ENCODE measurements at regions not wholly inside any gene's neighbourhood (a gene's known extent, or its start where the extent isn't known, plus 50 kb on each side); places are given as distances from the start of the nearest gene placed in this dataset.

DNA sequence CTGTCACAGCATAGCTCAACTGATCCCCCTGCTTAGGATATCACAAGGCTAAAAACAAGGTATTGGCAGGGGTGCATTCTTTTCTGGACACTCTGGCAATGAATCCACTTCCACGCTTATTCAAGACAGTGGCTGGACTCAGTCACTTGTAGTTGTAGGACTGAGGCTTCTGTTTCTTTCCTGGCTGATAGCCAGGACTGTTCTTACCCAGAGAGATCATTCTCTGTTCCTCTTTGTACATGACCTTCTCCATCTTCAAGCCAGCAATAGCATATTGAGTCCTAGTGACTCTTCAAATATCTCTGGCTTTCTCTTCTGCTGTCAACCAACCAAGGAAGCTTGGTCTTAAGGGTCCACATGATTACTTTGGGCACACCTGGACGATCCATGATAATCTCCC is 241.3 kb downstream of the RBM43 start:
- DNase-seq, result no peak
- Histone ChIP-seq H3K36me3 (replicated peaks; ENCODE audit: control insufficient read depth, insufficient read depth, low read length) (no peaks in the 10 kb centered on the region), H3K27me3 (ENCODE audit: control insufficient read depth, insufficient read depth, low read length) (no peaks in the 10 kb centered on the region), H3K4me3 (ENCODE audit: insufficient read depth, low read depth, low read length) (no peak overlapping the region)

DNA sequence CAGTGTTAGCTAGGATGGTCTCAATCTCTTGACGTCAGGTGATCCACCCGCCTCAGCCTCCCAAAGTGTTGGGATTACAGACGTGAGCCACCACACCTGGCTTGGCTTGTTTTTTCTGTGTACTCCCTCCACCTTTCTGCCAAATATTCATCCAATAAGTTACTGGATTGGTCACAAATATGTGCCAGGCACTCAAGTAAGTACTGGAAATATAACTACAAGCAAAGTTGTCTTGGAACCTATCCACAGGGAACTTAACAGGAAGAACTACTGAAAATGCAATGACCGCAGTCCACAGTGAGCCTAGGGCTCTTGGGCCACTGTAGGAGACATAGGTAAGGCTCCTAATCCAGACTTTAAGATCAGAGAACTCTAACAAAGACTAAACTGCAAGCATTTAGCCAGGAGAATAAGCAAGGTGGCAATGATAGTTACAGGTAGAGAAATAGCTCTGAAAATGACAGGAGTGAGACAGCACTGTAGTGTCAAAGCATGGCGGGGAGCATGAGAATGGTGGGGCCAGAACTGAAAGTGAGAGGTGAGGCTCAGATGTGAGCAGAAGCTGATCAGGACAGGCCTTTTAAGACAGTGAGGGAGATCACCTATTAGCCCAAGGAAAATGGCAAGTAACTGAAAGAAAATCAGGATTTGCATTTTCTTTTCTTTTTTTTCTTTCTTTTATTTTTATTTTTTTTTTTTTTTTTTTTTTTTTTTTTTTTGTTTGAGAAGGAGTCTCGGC is 252.1 kb downstream of the RBM43 start:
- H3K4me3 ChIP-seq (ENCODE audit: insufficient read depth, low read depth, low read length), result no peak overlapping the region

DNA sequence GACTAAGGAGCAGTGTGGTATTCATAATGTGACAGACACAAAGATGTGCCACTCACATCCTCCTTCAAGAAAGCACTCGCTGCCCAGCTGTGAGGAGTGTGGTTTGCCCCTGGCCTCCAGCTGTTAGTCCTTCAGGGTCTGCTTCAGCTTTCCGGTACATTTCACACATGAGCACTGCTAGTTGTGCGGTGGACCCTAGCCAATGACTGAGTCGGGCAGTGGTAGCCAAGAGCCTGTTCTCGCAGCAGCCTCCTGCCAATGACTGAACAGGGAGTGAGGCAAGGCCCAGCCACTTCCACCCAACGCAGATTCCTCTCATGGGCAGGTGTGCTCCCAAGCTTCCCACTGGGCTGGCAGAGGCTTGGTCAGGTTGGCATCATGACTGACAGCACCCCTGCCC is 254.3 kb downstream of the RBM43 start:
- no peak for DNase-seq
- Histone ChIP-seq H3K36me3 (replicated peaks; ENCODE audit: control insufficient read depth, insufficient read depth, low read length) (no peaks in the 10 kb centered on the region), H3K4me3 (ENCODE audit: insufficient read depth, low read depth, low read length) (no peak overlapping the region), H3K27me3 (ENCODE audit: control insufficient read depth, insufficient read depth, low read length) (no peaks in the 10 kb centered on the region)

More for the DNA sequence above, 252.1 kb downstream of the RBM43 start:
- no peak for DNase-seq
- H3K27me3 ChIP-seq (ENCODE audit: control insufficient read depth, insufficient read depth, low read length), result no peaks in the 10 kb centered on the region
- H3K36me3 ChIP-seq (replicated peaks; ENCODE audit: control insufficient read depth, insufficient read depth, low read length), result no peaks in the 10 kb centered on the region

DNA sequence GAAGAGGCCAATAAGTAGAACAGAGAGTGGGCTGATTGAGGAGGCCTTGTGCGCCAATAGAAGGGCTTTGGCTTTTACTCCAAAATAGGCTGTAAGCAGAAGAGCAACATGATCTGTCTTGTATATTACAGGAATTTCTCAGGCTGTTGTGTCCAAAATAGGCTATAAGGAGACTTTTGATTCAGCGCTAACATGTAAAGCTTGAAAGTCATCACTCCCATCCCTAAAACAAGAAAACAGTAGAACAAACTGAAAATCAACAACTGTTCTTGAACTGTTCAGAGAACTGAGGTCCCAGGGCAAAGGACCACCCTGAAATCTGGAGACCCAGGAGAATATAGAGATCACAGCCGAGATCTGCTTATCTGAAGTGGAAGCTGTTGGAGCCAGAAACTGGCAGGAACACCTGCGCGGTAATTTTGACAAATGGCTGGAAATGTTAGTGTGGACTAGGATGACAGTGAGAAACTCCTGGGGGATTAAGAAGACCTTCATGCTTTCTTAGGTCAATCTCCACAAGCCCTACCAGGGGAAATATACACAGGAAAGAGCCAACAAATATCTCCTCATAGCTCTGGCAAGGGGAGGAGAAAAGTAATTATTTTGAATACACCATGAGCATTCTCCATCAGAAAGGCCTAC is 258.6 kb downstream of the RBM43 start:
- Histone ChIP-seq H3K36me3 (replicated peaks; ENCODE audit: control insufficient read depth, insufficient read depth, low read length) (no peaks in the 10 kb centered on the region), H3K27me3 (ENCODE audit: control insufficient read depth, insufficient read depth, low read length) (no peaks in the 10 kb centered on the region), H3K4me3 (ENCODE audit: insufficient read depth, low read depth, low read length) (no peak overlapping the region)
- no peak for DNase-seq

DNA sequence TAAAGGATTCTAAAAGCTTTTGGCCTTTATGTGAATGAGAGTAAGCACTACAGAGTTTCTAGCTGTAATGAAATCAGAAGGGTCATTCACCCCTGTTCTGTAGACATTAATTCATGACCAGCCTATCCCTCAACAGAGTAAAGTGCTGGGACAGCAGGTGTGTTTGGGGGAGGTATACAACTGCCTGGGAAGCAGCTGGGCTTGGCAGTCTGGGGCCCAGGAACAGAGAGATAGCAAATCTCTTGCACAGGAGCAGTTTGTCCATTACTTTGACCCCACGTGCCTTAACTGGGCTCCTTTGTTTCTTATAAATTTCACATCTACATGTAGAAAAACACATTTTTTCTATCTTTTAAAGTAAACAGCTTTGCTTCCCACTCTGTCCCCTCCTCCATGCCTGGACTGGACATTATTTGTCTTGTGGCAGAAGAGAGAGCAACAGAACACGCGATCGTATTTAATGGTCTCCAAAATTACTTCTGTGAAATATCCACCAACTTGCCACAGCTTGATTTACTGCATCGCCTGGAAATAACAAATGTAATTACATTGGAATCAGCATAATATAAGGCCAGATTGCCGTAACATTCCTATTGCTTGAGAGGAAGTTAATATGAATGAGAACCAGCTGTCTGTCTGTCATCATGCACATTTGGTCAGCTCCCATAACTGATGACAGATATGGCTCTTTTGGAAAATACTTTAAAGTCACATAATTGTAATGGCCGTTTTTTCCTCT is 263.8 kb downstream of the RBM43 start:
- no peak overlapping the region for H3K4me3 ChIP-seq (ENCODE audit: insufficient read depth, low read depth, low read length)
- H3K27me3 ChIP-seq (ENCODE audit: control insufficient read depth, insufficient read depth, low read length), result no peaks in the 10 kb centered on the region
- DNase-seq, result no peak
- H3K36me3 ChIP-seq (replicated peaks; ENCODE audit: control insufficient read depth, insufficient read depth, low read length), result no peaks in the 10 kb centered on the region

DNA sequence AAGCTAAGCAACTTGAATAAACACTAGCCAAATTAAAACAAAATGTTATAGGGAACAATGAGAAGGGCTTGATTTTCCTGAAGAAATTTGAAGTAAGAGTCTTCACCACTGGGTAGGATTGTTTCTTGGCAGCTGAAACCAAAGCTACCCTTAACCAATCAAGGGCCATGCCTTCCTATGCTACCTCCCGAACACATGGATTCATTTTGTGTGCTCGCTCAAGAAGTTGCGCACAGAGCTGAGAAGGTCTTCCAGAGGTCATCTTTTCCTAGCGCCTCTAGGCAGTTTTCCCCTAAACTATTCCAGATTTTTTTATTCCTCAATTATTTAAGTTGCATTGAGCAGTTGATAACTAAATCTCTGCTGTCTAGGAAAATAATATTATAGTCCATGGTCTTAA is 264.6 kb downstream of the RBM43 start:
- DNase-seq, result no peak
- Histone ChIP-seq H3K4me3 (ENCODE audit: insufficient read depth, low read depth, low read length) (no peak overlapping the region), H3K27me3 (ENCODE audit: control insufficient read depth, insufficient read depth, low read length) (no peaks in the 10 kb centered on the region)

DNA sequence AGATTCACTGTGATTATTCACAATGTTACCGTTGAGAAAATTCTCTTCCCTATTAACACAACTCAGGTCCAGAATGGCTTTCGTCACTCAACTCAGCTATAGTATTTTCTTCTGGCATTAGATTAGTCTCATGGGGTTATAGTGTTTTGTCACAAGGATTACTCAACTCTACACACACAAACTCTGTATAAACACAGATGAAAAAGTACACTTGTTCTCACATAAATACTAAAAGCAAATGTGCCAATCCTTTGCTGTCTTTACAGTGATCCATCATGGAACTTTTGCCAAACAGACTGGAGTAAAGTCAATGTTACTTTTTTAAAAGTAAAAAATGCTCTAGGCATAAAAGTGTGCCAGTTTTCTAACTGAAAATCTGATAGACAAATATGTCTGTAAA is 267.6 kb downstream of the RBM43 start:
- H3K27me3 ChIP-seq (ENCODE audit: control insufficient read depth, insufficient read depth, low read length), result no peaks in the 10 kb centered on the region
- H3K36me3 ChIP-seq (replicated peaks; ENCODE audit: control insufficient read depth, insufficient read depth, low read length), result no peaks in the 10 kb centered on the region
- H3K4me3 ChIP-seq (ENCODE audit: insufficient read depth, low read depth, low read length), result no peak overlapping the region
- no peak for DNase-seq

More for the DNA sequence above, 264.6 kb downstream of the RBM43 start:
- H3K36me3 ChIP-seq (replicated peaks; ENCODE audit: control insufficient read depth, insufficient read depth, low read length), result no peaks in the 10 kb centered on the region

DNA sequence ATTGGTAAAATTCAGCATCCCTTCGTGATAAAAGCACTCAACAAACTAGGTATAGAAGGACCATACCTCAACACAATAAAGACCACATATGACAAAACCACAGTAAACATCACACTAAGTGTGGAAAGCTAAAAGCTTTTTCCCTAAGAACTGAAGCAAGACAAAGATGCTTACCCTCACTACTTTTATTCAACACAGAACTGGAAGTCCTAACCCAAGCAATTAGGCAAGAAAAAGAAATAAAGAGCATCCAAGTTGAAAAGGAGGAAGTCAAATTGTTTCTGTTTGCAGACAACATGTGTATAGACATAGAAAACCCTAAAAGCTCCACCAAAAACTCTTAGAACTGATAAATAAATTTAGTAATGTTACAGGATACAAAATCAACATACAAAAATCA is 271.7 kb downstream of the RBM43 start:
- Histone ChIP-seq H3K27me3 (ENCODE audit: control insufficient read depth, insufficient read depth, low read length) (no peaks in the 10 kb centered on the region), H3K4me3 (ENCODE audit: insufficient read depth, low read depth, low read length) (no peak overlapping the region), H3K36me3 (replicated peaks; ENCODE audit: control insufficient read depth, insufficient read depth, low read length) (no peaks in the 10 kb centered on the region)
- DNase-seq, result no peak

DNA sequence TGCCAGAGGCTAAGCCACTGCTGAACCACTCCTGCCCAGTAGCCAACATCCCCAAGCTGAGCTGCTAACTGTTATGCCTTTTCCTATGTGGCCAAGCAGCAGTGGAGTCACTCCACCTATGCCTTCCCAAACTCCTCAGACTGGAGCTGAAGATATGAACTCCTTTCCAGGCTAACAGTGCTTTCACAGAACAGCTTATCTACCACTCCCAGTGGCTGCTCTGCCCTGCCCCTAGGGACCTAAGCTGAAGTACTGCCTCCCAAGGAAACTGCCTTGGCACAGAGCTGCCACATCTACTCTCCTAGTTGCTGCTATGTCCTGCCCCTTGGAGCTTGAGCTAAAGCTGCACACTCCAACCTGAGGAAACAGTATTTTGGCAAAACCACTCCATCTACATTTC is 275.9 kb downstream of the RBM43 start:
- DNase-seq, result no peak
- Histone ChIP-seq H3K4me3 (ENCODE audit: insufficient read depth, low read depth, low read length) (no peak overlapping the region), H3K27me3 (ENCODE audit: control insufficient read depth, insufficient read depth, low read length) (no peaks in the 10 kb centered on the region), H3K36me3 (replicated peaks; ENCODE audit: control insufficient read depth, insufficient read depth, low read length) (no peaks in the 10 kb centered on the region)

DNA sequence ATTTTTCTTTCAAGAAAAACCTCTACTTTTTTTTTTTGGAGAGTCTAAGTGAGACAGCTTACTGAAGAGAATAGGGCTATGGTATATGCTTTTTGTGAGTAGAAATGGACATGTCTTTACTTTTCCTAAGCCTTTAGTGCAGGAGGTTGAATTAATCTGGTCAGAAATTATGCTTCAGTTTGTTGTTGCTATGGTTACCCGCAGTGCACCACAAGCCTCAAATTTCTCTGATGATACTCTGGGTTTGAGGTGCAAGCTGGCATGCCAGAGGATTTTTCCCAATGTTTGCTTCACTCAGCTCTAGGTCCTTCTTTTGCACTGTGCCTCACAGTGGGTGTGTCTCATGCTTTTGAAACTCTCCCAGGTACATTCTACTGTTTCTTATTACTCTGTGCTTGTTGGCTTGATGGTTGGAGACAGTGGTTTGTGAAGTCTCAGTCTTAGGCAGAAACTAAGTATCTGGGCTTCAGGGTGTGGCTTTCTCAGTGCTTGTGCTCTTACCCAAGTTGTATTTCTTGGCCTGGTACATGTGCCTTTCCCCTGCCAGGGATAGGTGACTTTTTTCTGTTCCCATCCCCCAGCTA is 278.3 kb downstream of the RBM43 start:
- Histone ChIP-seq H3K27me3 (ENCODE audit: control insufficient read depth, insufficient read depth, low read length) (no peaks in the 10 kb centered on the region), H3K4me3 (ENCODE audit: insufficient read depth, low read depth, low read length) (no peak overlapping the region), H3K36me3 (replicated peaks; ENCODE audit: control insufficient read depth, insufficient read depth, low read length) (no peaks in the 10 kb centered on the region)
- no peak for DNase-seq

DNA sequence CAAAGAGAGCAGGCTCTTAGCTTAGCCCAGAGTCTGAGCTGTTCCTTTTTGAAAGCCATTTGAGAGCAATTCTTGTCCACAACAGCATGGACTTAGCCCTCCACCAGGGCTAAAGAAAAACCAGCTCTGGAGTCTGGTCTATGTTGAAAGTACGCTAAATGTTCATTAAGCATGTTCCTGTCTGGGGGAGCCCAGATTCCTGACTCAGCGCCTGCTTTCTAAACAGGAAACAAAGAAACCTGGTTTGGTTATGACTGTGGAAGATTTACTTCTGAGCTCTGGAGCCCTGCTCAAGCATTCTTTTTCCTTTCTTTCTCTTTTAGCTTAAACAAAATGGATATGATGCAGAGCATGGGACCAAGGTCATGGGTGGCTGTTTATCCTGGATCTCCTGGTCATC is 279.8 kb downstream of the RBM43 start:
- no peak for DNase-seq
- Histone ChIP-seq H3K27me3 (ENCODE audit: control insufficient read depth, insufficient read depth, low read length) (no peaks in the 10 kb centered on the region), H3K36me3 (replicated peaks; ENCODE audit: control insufficient read depth, insufficient read depth, low read length) (no peaks in the 10 kb centered on the region), H3K4me3 (ENCODE audit: insufficient read depth, low read depth, low read length) (no peak overlapping the region)

DNA sequence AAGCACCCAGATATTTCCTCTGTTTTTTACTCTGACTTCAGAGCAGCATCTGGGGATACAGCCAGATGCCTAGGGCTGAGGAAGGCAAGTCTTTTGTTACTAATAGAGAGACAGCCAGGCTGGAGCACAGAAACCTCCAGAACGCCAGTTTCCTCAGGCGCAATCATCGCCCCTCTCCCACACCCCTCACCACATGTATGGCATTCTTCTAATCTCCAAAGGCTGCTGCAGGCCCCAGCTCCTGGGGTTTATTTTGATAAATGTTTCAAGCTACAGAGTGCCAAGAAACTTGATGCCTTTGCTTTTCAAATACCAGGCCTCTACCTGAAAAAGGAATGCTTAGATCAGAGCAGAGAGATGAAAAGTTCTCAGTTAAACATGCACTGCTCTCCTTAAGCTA is 283.6 kb downstream of the RBM43 start:
- H3K4me3 ChIP-seq (ENCODE audit: insufficient read depth, low read depth, low read length), result no peak overlapping the region
- H3K36me3 ChIP-seq (replicated peaks; ENCODE audit: control insufficient read depth, insufficient read depth, low read length), result no peaks in the 10 kb centered on the region
- H3K27me3 ChIP-seq (ENCODE audit: control insufficient read depth, insufficient read depth, low read length), result no peaks in the 10 kb centered on the region
- DNase-seq, result peak; percentile 3

DNA sequence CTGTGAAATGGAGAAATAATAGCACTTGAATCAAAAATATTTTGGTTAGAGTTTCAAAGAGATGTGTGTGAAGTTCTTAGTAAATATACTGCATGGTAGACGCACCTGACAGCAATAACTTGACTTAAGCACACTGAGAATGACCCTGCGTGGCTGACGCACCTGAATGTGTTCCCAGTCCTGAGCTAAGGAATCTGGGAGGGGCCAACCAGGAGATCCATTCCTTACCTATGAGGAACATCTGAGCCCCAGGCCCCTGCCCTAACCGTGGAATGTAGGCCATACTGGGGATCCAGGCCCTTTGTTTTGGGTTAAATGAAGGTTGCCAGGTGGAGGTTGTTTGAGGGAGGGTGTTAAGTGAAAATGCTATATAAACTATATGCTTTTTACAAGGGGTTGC is 284.4 kb downstream of the RBM43 start:
- Histone ChIP-seq H3K36me3 (replicated peaks; ENCODE audit: control insufficient read depth, insufficient read depth, low read length) (no peaks in the 10 kb centered on the region), H3K4me3 (ENCODE audit: insufficient read depth, low read depth, low read length) (no peak overlapping the region), H3K27me3 (ENCODE audit: control insufficient read depth, insufficient read depth, low read length) (no peaks in the 10 kb centered on the region)
- no peak for DNase-seq

DNA sequence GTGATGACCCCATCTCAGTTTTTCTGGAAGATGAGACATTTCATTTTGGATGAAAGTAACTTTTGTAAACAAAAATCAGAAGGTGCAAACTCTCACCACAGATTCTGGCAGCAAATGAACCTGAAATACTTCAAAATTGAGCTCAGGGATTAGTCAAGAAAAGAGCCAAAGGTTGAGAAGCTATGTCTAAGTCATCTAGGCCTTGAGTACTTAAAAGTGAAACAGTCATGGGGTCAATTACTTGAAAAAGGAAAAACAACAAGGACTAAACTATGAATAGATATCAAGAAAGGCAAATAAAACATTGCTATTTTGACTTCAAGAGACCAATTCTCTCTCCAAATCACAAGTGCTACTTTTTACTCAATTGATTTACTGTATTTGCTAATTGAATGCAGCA is 285.1 kb downstream of the RBM43 start:
- Histone ChIP-seq H3K4me3 (ENCODE audit: insufficient read depth, low read depth, low read length) (no peak overlapping the region), H3K27me3 (ENCODE audit: control insufficient read depth, insufficient read depth, low read length) (no peaks in the 10 kb centered on the region), H3K36me3 (replicated peaks; ENCODE audit: control insufficient read depth, insufficient read depth, low read length) (no peaks in the 10 kb centered on the region)
- no peak for DNase-seq

DNA sequence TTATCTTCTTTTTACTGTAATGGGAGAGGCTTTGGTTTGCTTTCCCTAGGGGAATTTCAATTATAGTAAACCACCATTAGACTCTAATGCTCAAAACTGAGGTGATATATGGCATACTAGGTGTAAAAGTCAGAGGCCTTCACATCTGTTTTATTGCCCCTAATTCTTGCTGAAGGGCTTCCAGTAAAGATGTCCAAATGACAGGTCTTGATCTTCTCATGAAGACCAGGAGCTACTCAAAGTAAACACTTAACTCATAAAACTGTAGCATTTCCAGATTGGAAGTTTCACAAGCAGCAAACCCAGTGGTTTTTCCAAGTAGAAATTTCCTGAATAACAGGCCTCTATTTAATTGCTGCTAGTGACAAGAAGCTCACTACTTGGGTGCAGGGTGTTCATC is 286.8 kb downstream of the RBM43 start:
- Histone ChIP-seq H3K36me3 (replicated peaks; ENCODE audit: control insufficient read depth, insufficient read depth, low read length) (no peaks in the 10 kb centered on the region), H3K27me3 (ENCODE audit: control insufficient read depth, insufficient read depth, low read length) (no peaks in the 10 kb centered on the region), H3K4me3 (ENCODE audit: insufficient read depth, low read depth, low read length) (no peak overlapping the region)
- DNase-seq, result no peak

All from H7 (cell line).